Esophagus squamous epithelium (tissue), 5 donors: ENCODE measurements at regions not wholly inside any gene's neighbourhood (a gene's known extent, or its start where the extent isn't known, plus 50 kb on each side); places are given as distances from the start of the nearest gene placed in this dataset.

Experiments
- DNase-seq: peaks from one replicate; lab custom pipeline; 2025; lab: John Stamatoyannopoulos, UW
- H3K27ac ChIP-seq, 4 donors: fragments of 200-600 bp; sonication (generic); one replicate each; pipeline ENCODE4 v1.5.1; 2016 to 2019; ENCODE audit warnings: mild to moderate bottlenecking in 1 of 4
- H3K27me3 ChIP-seq, 4 donors: fragments of 200-600 bp; sonication (generic); 1 replicate in 3 of 4; 2 replicates in 1 of 4; pipeline versions ENCODE4 v1.5.1 to v1.6.0; 2017 to 2021; ENCODE audit warnings: antibody characterized with exemption in 1 of 4
- H3K36me3 ChIP-seq, 3 donors: fragments of 200-600 bp; sonication (generic); one replicate each; pipeline ENCODE4 v1.5.1; 2016 to 2019
- H3K4me1 ChIP-seq, 3 donors: fragments of 200-600 bp; sonication (generic); one replicate each; pipeline ENCODE4 v1.5.1; 2017 to 2019
- H3K4me3 ChIP-seq, 4 donors: fragments of 200-600 bp; sonication (generic); 1 replicate in 3 of 4; 2 replicates in 1 of 4; pipeline ENCODE4 v1.5.1; 2016 to 2019; ENCODE audit warnings: mild to moderate bottlenecking in 2 of 4, moderate library complexity in 1 of 4
- H3K9me3 ChIP-seq, 3 donors: fragments of 200-600 bp; sonication (generic); one replicate each; pipeline ENCODE4 v1.5.1; 2016 to 2019
- POLR2A ChIP-seq, 4 donors: fragments of 450-650 bp; IDR thresholded peaks; one replicate each; pipeline ENCODE4 v1.6.1; 2017; ENCODE audit warnings: antibody characterized with exemption in 4 of 4, mild to moderate bottlenecking in 4 of 4, moderate library complexity in 3 of 4
- WGBS, 2 donors: methylation state at CpG; one replicate each; pipeline ENCODE4 v1.1.5; 2018; 5-methylcytosine and 5-hydroxymethylcytosine counted together
- intact Hi-C: fragments of 100-400 bp; cut with DNase I; formaldehyde crosslinking; loops from one replicate; pipeline ENCODE4 v1.15.0; 2022
- TF ChIP-seq, protein P1 (sequence below), 6 experiments: fragments of 450-650 bp in 4 of 6; fragments of 200-600 bp in 2 of 6; sonication (generic) in 2 of 6; IDR thresholded peaks; one replicate each; pipeline ENCODE4 v1.5.1; 2016 to 2019; ENCODE audit warnings: antibody characterized with exemption in 6 of 6, mild to moderate bottlenecking in 4 of 6, moderate library complexity in 4 of 6
- donor health status: DM: yes; HTN: yes; CAD: no.

DNA sequence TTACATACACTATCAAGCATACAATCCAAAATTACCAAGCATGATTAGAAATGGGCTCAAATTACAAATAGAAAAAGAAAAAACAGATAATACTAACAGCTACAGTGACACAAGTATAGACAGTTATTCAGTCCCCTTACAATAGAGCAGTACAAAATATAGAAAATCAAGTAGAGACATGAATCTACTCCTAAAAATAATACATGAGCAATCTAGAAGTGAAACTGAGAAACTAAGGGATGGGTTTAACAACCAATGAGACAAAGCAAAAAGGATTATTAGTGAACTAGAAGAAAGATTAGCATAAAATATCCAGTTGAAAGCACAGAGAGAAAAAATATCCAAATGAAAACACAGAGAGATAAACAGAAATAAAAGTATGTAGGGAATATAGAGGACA lies 426.7 kb downstream of the TBC1D4 start:
- Histone ChIP-seq H3K4me3 (no peak overlapping the region), H3K27me3 (no peaks in the 10 kb centered on the region), H3K27ac (no peak overlapping the region), H3K9me3 (no peaks in the 10 kb centered on the region), H3K4me1 (no peaks in the 10 kb centered on the region), H3K36me3 (no peaks in the 10 kb centered on the region)
- no peak for TF ChIP-seq POLR2A (IDR thresholded peaks at IDR 0.05)
- intact Hi-C loops, result no loop called here
- DNase-seq, result no peak

DNA sequence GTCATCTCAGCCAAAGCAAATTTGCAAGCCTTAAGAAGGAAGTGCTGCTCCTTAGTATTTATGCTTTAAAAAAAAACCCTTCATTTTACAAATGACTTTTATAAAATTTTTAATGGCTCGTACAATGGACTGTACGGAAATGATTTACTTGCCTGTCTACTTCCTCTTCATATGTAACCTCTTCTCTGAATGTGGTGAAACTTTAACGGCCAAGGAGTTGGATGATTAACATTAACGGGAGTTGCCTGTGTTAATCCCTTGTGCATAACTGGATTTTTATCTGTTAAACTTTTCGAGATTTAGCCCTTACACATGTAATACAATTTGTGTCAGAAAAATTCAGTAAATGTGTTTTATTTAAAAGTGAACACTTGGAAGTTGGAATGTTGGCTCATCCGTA lies 429.4 kb downstream of the TBC1D4 start:
- 77% methylated on average over 6 of the region's 6 CpGs for WGBS, 2 donors
- intact Hi-C loops, result no loop called here
- H3K36me3 ChIP-seq, result no peaks in the 10 kb centered on the region
- no peaks in the 10 kb centered on the region for H3K27me3 ChIP-seq
- no peaks in the 10 kb centered on the region for H3K4me1 ChIP-seq
- DNase-seq, result no peak
- H3K9me3 ChIP-seq, result no peaks in the 10 kb centered on the region
- TF ChIP-seq POLR2A (IDR thresholded peaks at IDR 0.05), result no peak
- TF ChIP-seq, protein P1, sequence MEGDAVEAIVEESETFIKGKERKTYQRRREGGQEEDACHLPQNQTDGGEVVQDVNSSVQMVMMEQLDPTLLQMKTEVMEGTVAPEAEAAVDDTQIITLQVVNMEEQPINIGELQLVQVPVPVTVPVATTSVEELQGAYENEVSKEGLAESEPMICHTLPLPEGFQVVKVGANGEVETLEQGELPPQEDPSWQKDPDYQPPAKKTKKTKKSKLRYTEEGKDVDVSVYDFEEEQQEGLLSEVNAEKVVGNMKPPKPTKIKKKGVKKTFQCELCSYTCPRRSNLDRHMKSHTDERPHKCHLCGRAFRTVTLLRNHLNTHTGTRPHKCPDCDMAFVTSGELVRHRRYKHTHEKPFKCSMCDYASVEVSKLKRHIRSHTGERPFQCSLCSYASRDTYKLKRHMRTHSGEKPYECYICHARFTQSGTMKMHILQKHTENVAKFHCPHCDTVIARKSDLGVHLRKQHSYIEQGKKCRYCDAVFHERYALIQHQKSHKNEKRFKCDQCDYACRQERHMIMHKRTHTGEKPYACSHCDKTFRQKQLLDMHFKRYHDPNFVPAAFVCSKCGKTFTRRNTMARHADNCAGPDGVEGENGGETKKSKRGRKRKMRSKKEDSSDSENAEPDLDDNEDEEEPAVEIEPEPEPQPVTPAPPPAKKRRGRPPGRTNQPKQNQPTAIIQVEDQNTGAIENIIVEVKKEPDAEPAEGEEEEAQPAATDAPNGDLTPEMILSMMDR (IDR thresholded peaks at IDR 0.05), result no peak
- H3K4me3 ChIP-seq, result no peak overlapping the region
- H3K27ac ChIP-seq, result no peak overlapping the region

DNA sequence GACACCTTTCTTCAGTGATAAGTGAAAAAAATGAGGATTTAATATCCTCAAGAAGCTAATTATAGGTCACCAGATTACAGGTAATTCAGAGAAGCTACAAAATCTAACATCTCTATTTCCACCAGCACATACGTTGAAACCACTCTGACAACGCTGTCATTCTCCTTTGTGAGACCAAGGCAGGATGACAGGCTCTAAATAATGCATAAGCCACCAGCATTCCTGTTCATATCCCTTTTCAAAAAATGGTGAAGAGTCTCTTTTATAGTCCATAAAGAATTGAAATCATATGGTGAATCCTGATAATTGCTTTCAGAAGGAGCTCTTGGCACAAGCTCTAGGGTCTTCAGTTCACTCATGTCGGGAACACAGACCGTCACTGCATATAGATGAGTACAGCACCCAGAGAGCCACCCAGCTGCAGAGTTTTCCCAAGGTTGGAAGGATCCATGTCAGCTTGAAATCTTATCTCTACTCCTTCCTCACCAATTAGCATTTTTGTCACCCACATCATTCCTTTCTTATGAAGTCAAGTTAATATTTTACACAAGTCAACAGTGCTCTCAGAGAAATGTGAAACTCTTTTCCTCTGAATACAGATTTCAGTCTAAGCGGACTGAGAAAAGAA lies 431.4 kb downstream of the TBC1D4 start:
- Histone ChIP-seq H3K27ac (no peak overlapping the region), H3K9me3 (no peaks in the 10 kb centered on the region), H3K27me3 (no peaks in the 10 kb centered on the region), H3K4me3 (no peak overlapping the region), H3K4me1 (no peaks in the 10 kb centered on the region), H3K36me3 (no peaks in the 10 kb centered on the region)
- intact Hi-C loops, result no loop called here
- TF ChIP-seq POLR2A (IDR thresholded peaks at IDR 0.05), result no peak
- TF ChIP-seq, protein P1 (IDR thresholded peaks at IDR 0.05), result no peak
- WGBS, 2 donors, result 64 to 71% methylated on average over 5 of the region's 5 CpGs
- no peak for DNase-seq

DNA sequence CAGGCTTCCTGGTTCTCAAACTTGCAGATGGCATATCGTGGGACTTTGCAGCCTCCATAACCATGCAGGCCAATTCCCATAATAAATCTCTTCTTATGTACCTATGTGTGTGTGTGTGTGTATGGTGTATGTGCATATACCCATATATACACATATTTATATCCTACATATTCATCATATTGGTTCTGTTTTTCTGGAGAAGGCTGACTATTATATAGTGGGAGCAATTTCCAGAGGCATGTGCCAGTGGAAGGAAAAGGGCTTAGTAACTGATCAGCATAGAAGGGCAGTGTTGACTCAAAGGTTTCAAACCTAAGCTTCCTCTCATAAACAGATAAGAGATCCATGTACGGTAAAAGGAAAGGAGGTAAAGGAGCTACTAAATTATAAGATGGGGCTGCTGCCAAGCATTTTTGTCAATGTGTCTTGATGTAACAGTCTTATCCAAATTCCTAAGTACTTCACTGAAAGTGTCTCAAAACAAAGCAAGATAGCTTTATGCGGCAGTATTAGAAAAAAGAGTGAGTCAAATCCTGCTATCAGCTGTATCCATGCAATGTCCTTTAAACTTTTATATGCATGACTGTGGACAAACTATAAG lies 432.1 kb downstream of the TBC1D4 start:
- Histone ChIP-seq H3K4me1 (no peaks in the 10 kb centered on the region), H3K4me3 (no peak overlapping the region), H3K27me3 (no peaks in the 10 kb centered on the region), H3K27ac (no peak overlapping the region), H3K9me3 (no peaks in the 10 kb centered on the region), H3K36me3 (no peaks in the 10 kb centered on the region)
- TF ChIP-seq, protein P1 (IDR thresholded peaks at IDR 0.05), result no peak
- TF ChIP-seq POLR2A (IDR thresholded peaks at IDR 0.05), result no peak
- 68 to 79% methylated on average over 3 of the region's 3 CpGs for WGBS, 2 donors
- intact Hi-C loops, result no loop called here
- DNase-seq, result no peak

DNA sequence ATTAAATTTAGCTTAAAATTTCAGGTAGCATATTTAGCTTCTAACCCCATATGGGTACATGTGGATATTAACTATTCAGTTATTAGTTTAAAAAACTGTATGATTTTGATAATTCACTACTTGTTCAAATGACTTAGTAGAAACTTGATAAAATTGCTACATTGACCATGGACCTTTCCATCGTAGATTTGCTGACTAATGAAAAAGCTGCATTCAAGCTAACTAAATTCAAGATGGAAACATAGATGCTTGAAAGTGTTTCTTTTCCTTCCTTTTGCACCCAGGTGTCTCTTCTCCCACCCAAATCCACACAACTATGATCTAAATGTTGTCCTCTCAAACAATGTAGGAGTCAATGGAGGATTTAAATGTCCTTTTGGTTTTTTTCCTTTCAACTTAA lies 439.2 kb downstream of the TBC1D4 start:
- no peak for DNase-seq
- Histone ChIP-seq H3K9me3 (no peaks in the 10 kb centered on the region), H3K27ac (no peak overlapping the region), H3K4me1 (no peaks in the 10 kb centered on the region), H3K4me3 (no peak overlapping the region), H3K27me3 (no peaks in the 10 kb centered on the region), H3K36me3 (no peaks in the 10 kb centered on the region)
- 74 to 77% methylated on average over 1 of the region's 1 CpG for WGBS, 2 donors
- TF ChIP-seq POLR2A (IDR thresholded peaks at IDR 0.05), result no peak
- TF ChIP-seq, protein P1 (IDR thresholded peaks at IDR 0.05), result no peak
- intact Hi-C loops, result no loop called here
